ENCODE measurements at regions not wholly inside any gene's neighbourhood (a gene's known extent, or its start where the extent isn't known, plus 50 kb on each side); places are given as distances from the start of the nearest gene placed in this dataset.

DNA sequence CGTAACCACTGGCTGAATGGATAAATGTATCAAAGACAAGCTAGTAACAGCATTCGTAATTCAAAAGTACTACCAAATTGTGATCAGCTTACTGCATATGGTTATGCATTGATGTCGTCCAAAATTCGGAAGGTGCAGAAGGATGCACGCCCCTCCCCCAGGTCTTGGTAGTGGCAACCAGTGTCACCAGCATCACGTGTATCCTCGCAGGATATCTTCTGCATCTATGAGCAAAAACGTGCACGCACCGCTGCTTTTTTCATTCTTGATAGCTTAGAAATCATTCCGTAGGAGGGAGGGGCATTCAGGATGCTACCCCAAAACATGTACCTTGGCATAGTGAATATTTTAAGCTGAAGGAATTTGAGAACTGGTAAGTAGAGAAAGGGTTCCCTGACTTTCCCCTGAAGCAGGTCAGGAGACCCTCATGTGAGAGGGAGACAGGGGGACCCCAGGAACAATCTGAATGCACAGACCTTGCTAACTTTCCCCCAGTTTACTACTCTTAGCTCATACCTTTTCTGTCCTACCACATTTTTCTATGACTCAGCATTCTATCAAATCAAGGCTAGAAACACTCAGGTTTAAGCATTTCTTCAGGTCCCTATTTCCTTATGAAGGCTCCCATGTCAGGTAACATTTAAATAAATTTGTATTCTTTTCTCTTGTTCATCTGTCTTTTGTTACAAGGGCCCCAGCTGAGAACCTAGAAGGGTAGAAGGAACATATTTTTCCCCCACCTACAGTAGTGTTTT, 61.2 kb upstream of the TM9SF2 start:
- no peaks in the 10 kb centered on the region for H3K9me3 ChIP-seq (ENCODE audit: low read length)
- intact Hi-C loops (cut with micrococcal nuclease; ENCODE audit: unreplicated experiment): loop anchor here (5.0 to 10.0 kb wide), 3 partner anchors 67 to 1075 kb away; partner anchors contain the start of gene CLYBL
- H2AFZ ChIP-seq (ENCODE audit: low read length): no peak overlapping the region
- H3K4me1 ChIP-seq (ENCODE audit: insufficient read depth, low read length, poor library complexity, severe bottlenecking): no peaks in the 10 kb centered on the region
- no peaks in the 10 kb centered on the region for H3K9me2 ChIP-seq (ENCODE audit: insufficient read depth, low read length)
- no peaks in the 10 kb centered on the region for H4K20me1 ChIP-seq (ENCODE audit: insufficient read depth, low read length)
- no peak overlapping the region for H3K4me2 ChIP-seq (ENCODE audit: low read length)
- H3K36me3 ChIP-seq (ENCODE audit: insufficient read depth, low read length): no peaks in the 10 kb centered on the region
- H3K27ac ChIP-seq (ENCODE audit: low read depth, low read length, poor library complexity, severe bottlenecking): no peak overlapping the region
- BruUV-seq (replicated peaks): no TSS peak
- no peaks in the 10 kb centered on the region for H3K79me2 ChIP-seq (ENCODE audit: insufficient read depth, low read depth, low read length)
- TF ChIP-seq EZH2phosphoT487 (IDR thresholded peaks at IDR 0.05; ENCODE audit: borderline replicate concordance, low read depth, low read length): no peak
- TF ChIP-seq, protein P1, sequence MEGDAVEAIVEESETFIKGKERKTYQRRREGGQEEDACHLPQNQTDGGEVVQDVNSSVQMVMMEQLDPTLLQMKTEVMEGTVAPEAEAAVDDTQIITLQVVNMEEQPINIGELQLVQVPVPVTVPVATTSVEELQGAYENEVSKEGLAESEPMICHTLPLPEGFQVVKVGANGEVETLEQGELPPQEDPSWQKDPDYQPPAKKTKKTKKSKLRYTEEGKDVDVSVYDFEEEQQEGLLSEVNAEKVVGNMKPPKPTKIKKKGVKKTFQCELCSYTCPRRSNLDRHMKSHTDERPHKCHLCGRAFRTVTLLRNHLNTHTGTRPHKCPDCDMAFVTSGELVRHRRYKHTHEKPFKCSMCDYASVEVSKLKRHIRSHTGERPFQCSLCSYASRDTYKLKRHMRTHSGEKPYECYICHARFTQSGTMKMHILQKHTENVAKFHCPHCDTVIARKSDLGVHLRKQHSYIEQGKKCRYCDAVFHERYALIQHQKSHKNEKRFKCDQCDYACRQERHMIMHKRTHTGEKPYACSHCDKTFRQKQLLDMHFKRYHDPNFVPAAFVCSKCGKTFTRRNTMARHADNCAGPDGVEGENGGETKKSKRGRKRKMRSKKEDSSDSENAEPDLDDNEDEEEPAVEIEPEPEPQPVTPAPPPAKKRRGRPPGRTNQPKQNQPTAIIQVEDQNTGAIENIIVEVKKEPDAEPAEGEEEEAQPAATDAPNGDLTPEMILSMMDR (conservative IDR thresholded peaks at IDR 0.05; ENCODE audit: low read length): no peak
- no peak for DNase-seq (ENCODE audit: low spot score)
- ChIA-PET CTCF (ENCODE audit: unreplicated experiment) (interaction anchor here (0.6 to 1.0 kb wide), 2 partner anchors 153 to 298 kb away, joined by 3 read pairs; no protein-coding TSS in a partner anchor), POLR2A (no interaction called here)
- H3K4me3 ChIP-seq (ENCODE audit: low read depth, low read length, poor library complexity, severe bottlenecking): no peak overlapping the region

DNA sequence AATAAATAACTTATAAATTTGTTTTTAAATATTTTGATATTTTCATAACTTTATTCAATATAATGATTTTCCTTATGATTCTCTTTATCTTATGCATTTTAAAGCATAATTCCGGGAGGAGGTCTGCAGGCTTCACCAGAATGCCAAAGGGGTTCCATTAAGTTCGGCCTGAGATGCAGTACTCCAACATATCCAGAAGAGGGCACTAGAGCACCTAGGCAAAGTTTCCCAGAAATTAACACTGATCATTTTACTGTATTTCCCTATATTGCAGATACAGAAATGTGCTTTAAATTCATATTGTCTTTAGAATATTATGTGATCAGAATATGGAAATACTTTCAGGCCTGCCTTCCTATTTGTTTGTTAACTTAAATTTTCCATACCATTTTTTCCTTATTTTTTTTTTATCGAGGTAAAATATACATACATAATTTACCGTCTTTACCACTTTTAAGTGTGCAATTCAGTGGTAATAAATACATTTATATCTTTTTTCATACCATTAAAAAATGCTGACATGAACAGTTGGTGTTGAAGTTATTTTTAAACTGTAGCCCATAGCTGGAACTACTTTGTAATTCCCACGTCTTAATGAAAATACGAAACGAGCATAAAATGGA, 58.9 kb upstream of the TM9SF2 start:
- intact Hi-C loops (cut with micrococcal nuclease; ENCODE audit: unreplicated experiment): loop anchor here (5.0 to 10.0 kb wide), 3 partner anchors 65 to 1072 kb away; partner anchors contain the start of gene CLYBL
- no peaks in the 10 kb centered on the region for H3K9me3 ChIP-seq (ENCODE audit: low read length)
- H4K20me1 ChIP-seq (ENCODE audit: insufficient read depth, low read length): no peaks in the 10 kb centered on the region
- peak; percentile 48 for DNase-seq (ENCODE audit: low spot score)
- TF ChIP-seq EZH2phosphoT487 (IDR thresholded peaks at IDR 0.05; ENCODE audit: borderline replicate concordance, low read depth, low read length): no peak
- TF ChIP-seq, protein P1 (conservative IDR thresholded peaks at IDR 0.05; ENCODE audit: low read length): peak; percentile 78
- no peaks in the 10 kb centered on the region for H3K36me3 ChIP-seq (ENCODE audit: insufficient read depth, low read length)
- H3K9me2 ChIP-seq (ENCODE audit: insufficient read depth, low read length): no peaks in the 10 kb centered on the region
- ChIA-PET CTCF (ENCODE audit: unreplicated experiment) (no interaction called here), POLR2A (interaction anchor here (0.6 kb wide), 1 partner anchor 532 kb away, joined by 3 read pairs; no protein-coding TSS in a partner anchor)
- BruUV-seq (replicated peaks): no TSS peak
- H3K79me2 ChIP-seq (ENCODE audit: insufficient read depth, low read depth, low read length): no peaks in the 10 kb centered on the region
- no peak overlapping the region for H3K4me3 ChIP-seq (ENCODE audit: low read depth, low read length, poor library complexity, severe bottlenecking)
- H3K27ac ChIP-seq (ENCODE audit: low read depth, low read length, poor library complexity, severe bottlenecking): no peak overlapping the region
- H3K4me1 ChIP-seq (ENCODE audit: insufficient read depth, low read length, poor library complexity, severe bottlenecking): no peaks in the 10 kb centered on the region
- no peak overlapping the region for H3K4me2 ChIP-seq (ENCODE audit: low read length)
- H2AFZ ChIP-seq (ENCODE audit: low read length): no peak overlapping the region

Measured in OCI-LY7 (cell line).